ENCODE measurements at regions not wholly inside any gene's neighbourhood (a gene's known extent, or its start where the extent isn't known, plus 50 kb on each side); places are given as distances from the start of the nearest gene placed in this dataset.

- H3K27me3 ChIP-seq = no peaks in the 10 kb centered on the region
- H3K27ac ChIP-seq = no peak overlapping the region
- DNase-seq = no peak
- WGBS, 2 donors = 35 to 62% methylated on average over 5 of the region's 5 CpGs
- H3K9me3 ChIP-seq = no peaks in the 10 kb centered on the region
- no peaks in the 10 kb centered on the region for H3K36me3 ChIP-seq (ENCODE audit: low read depth, missing control alignments)
- TF ChIP-seq CTCF (IDR thresholded peaks at IDR 0.05) = no peak
- TF ChIP-seq POLR2A (IDR thresholded peaks at IDR 0.05) = no peak
- H3K4me1 ChIP-seq = no peaks in the 10 kb centered on the region
- no peak overlapping the region for H3K4me3 ChIP-seq
- intact Hi-C loops (cut with DNase I; ENCODE audit: low total_unique reads) = no loop called here
These were observed 709.5 kb upstream of the ACVR2A start for GRCh38 chr2:147135376-147135775.

- DNase-seq = no peak
These were observed 711.4 kb upstream of the ACVR2A start for GRCh38 chr2:147133286-147133908.

GRCh38 chr2:147125145-147125544, 719.7 kb upstream of the ACVR2A start:
- no peaks in the 10 kb centered on the region for H3K36me3 ChIP-seq (ENCODE audit: low read depth, missing control alignments)
- H3K9me3 ChIP-seq = no peaks in the 10 kb centered on the region
- 93% methylated on average over 2 of the region's 2 CpGs; no CpG with 5 or more reads in 1 of the 2 donors for WGBS, 2 donors
- no peak for TF ChIP-seq CTCF (IDR thresholded peaks at IDR 0.05)
- no peak for TF ChIP-seq POLR2A (IDR thresholded peaks at IDR 0.05)
- H3K27me3 ChIP-seq = no peaks in the 10 kb centered on the region
- no peak overlapping the region for H3K27ac ChIP-seq
- no peak overlapping the region for H3K4me3 ChIP-seq
- intact Hi-C loops (cut with DNase I; ENCODE audit: low total_unique reads) = no loop called here
- DNase-seq = no peak
- no peaks in the 10 kb centered on the region for H3K4me1 ChIP-seq

More at GRCh38 chr2:147133286-147133908, 711.4 kb upstream of the ACVR2A start:
- intact Hi-C loops (cut with DNase I; ENCODE audit: low total_unique reads) = no loop called here
- H3K36me3 ChIP-seq (ENCODE audit: low read depth, missing control alignments) = no peaks in the 10 kb centered on the region
- H3K4me1 ChIP-seq = no peaks in the 10 kb centered on the region
- H3K9me3 ChIP-seq = no peaks in the 10 kb centered on the region
- WGBS, 2 donors = 69 to 78% methylated on average over 4 of the region's 4 CpGs
- TF ChIP-seq CTCF (IDR thresholded peaks at IDR 0.05) = no peak
- TF ChIP-seq POLR2A (IDR thresholded peaks at IDR 0.05) = no peak
- no peaks in the 10 kb centered on the region for H3K27me3 ChIP-seq
- no peak overlapping the region for H3K27ac ChIP-seq
- H3K4me3 ChIP-seq = no peak overlapping the region

GRCh38 chr2:147122944-147123343, 721.9 kb upstream of the ACVR2A start:
- Histone ChIP-seq H3K4me3 (no peak overlapping the region), H3K27me3 (no peaks in the 10 kb centered on the region), H3K36me3 (ENCODE audit: low read depth, missing control alignments) (no peaks in the 10 kb centered on the region), H3K27ac (no peak overlapping the region), H3K4me1 (no peaks in the 10 kb centered on the region), H3K9me3 (no peaks in the 10 kb centered on the region)
- WGBS, 2 donors = 85 to 91% methylated on average over 3 of the region's 3 CpGs
- TF ChIP-seq CTCF (IDR thresholded peaks at IDR 0.05) = no peak
- TF ChIP-seq POLR2A (IDR thresholded peaks at IDR 0.05) = no peak
- intact Hi-C loops (cut with DNase I; ENCODE audit: low total_unique reads) = no loop called here
- DNase-seq = no peak

GRCh38 chr2:147110962-147111361, 733.9 kb upstream of the ACVR2A start:
- intact Hi-C loops (cut with DNase I; ENCODE audit: low total_unique reads) = no loop called here
- Histone ChIP-seq H3K27ac (no peak overlapping the region), H3K4me1 (no peaks in the 10 kb centered on the region), H3K9me3 (no peaks in the 10 kb centered on the region), H3K36me3 (ENCODE audit: low read depth, missing control alignments) (no peaks in the 10 kb centered on the region), H3K27me3 (no peaks in the 10 kb centered on the region), H3K4me3 (no peak overlapping the region)
- DNase-seq = no peak
- no peak for TF ChIP-seq CTCF (IDR thresholded peaks at IDR 0.05)
- TF ChIP-seq POLR2A (IDR thresholded peaks at IDR 0.05) = no peak
- WGBS, 2 donors = 81 to 90% methylated on average over 4 of the region's 4 CpGs

Measured in testis (tissue), 2 donors.